OCI-LY3 (cell line): ENCODE measurements at regions not wholly inside any gene's neighbourhood (a gene's known extent, or its start where the extent isn't known, plus 50 kb on each side); places are given as distances from the start of the nearest gene placed in this dataset.
"Not testable (repeated sequence)": the region's sequence is repeated elsewhere in the genome, so short reads cannot be mapped to it uniquely, and the experiment has no call there.

Source experiments
- CTCF ChIP-seq: fragments of 200-600, 300-600 bp; sonication (generic); IDR thresholded peaks from 2 replicates; pipeline ENCODE4 v1.5.1; 2014; ENCODE audit warnings: antibody characterized with exemption, low read length, low read depth
- EZH2phosphoT487 ChIP-seq: fragments of 200-600 bp; shearing (Covaris generic); IDR thresholded peaks from 2 replicates; pipeline ENCODE4 v1.6.1; 2018; ENCODE audit warnings: antibody characterized with exemption, mixed run types, low read depth

- TF ChIP-seq CTCF, EZH2phosphoT487: not testable (repeated sequence)
Observed at GRCh38 chr6:60759149-60759825, 1526.7 kb downstream of the KHDRBS2 start.
